GM21367 (cell line): ENCODE measurements at regions not wholly inside any gene's neighbourhood (a gene's known extent, or its start where the extent isn't known, plus 50 kb on each side); places are given as distances from the start of the nearest gene placed in this dataset.
A peak's percentile ranks its signal among the peaks of the same experiment; 100 is the strongest.

Source experiments
- ATAC-seq: cut with Tn5 transposase; IDR thresholded peaks from one replicate; pipeline ENCODE4 v1.9.1; 2021; ENCODE audit not compliant: unreplicated experiment

DNA sequence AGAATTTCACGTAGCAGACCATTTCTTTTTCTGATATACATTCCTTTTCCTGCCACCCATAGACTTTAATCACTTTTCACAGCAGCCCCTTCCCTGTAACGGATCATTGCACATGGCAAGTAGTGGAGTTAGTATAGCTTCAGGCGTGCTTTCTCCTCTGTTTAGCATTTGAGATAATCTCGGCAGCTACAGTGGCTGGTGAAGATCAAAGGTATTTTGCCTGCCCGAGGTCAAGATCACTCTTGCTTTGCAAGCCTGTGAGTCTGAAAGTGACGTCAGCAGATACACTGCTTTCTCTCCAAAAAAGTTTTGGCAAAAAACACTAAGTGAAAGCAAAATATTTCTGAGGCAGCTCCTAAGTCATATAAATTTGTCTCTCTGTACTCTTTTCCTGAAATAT is 260.0 kb downstream of the NDFIP2 start:
- no peak for ATAC-seq

GRCh38 chr13:79736356-79736755 is 255.4 kb downstream of the NDFIP2 start:
- ATAC-seq = no peak

GRCh38 chr13:79735228-79735627 is 254.3 kb downstream of the NDFIP2 start:
- ATAC-seq = no peak

- no peak for ATAC-seq
These were observed 246.1 kb downstream of the NDFIP2 start for GRCh38 chr13:79727086-79727485.

GRCh38 chr13:79725841-79726240 is 244.9 kb downstream of the NDFIP2 start:
- ATAC-seq = no peak

DNA sequence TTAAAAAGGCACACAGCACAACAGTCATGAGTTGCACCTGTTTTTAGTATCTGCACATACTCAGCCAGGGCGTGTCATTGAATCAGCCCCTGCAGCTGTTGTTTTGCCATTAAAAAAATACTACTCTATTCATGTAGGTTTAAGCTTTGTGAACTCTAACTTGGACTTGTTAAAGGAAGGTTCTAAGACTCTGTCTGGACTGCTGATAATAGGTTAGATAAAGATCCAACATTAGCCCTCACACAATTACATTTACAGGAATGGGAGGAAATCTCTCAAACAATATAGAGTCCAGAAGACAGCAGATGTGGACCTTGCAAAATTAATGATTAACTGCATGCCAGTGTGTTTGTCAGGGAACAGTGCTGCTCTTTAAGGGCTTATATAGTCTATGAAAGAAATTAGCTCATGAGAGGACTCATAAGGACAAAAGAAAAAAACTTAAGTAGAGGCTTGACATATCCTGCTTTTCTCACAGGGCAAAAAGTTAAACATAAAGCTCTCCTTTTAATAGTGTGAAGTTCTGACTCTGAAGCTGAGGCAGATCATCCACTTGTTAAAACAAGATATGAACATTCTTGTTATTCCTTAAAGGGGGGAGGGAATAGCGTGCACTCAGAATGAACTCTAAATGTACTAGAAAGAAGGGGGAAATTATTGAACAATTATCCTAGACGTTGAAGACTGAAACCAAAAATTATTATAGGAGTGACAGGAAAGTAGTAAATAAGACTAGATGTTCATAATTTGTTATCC is 243.6 kb downstream of the NDFIP2 start:
- ATAC-seq = no peak

DNA sequence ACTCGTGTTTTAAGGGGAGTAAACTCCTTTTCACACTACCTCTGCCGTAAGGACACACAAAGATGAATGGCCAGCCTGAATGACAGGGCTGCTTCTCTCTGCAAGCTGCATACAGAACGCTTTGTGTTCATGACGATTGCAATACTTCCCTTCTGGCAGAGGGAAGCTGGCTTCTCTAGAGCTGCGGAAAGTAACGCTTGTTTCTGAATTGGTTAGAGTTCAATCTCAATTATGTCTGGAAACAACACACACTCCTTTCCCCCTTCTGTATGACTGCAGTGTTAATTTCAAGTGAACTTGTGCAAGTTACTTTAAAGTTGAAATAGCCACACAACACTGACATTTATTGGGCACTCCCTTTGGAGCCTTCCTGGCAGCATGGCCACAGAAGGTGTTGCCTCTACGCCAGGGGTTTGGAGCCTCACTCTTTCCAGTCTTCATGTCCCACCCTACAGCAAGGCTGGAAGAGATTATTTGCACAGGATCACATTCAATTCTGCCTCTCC is 242.6 kb downstream of the NDFIP2 start:
- no peak for ATAC-seq

GRCh38 chr13:79722885-79723445 is 242.0 kb downstream of the NDFIP2 start:
- no peak for ATAC-seq

DNA sequence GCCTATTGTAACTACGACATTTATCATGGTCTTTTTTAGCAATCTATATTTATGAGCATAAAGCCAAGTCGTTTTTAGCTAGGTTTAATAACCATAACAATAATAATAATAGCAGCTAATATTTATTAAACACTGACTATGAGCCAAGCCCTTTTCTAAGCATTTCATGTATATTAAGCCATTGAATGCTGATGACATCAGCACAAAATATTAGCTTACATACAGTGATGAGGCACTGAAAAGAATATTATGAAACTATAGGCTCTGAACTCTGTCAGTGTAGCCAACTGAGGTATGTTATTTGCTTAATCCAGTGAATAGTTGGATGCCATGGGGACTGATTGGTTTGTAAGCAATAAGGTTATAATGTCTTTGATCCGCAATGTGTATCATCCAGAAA is 235.2 kb downstream of the NDFIP2 start:
- no peak for ATAC-seq

- no peak for ATAC-seq
These were observed 230.7 kb downstream of the NDFIP2 start for GRCh38 chr13:79711631-79712030.

DNA sequence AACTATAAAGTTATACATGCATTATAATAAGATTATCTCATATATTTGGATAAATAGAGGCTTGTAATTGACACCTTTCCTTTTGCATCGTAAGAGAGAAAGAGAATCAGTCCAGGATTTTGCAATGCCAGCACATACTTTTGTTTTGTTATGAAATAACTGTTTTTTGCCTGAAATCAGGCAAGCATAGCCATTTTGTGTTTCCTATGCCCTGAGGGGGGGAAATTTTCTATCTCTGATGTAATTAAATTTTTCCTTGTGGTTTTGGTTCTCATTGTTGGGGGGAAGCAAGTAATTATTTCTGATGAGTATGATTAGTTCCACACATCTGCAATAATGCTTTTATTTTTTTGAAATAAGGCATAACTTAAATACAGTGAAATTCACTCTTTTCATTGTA is 229.4 kb downstream of the NDFIP2 start:
- ATAC-seq = no peak

- no peak for ATAC-seq
These were observed 228.5 kb downstream of the NDFIP2 start for GRCh38 chr13:79709471-79709870.

- ATAC-seq = no peak
These were observed 222.8 kb downstream of the NDFIP2 start for GRCh38 chr13:79703772-79704171.

- ATAC-seq = no peak
These were observed 214.8 kb downstream of the NDFIP2 start for GRCh38 chr13:79695754-79696153.

DNA sequence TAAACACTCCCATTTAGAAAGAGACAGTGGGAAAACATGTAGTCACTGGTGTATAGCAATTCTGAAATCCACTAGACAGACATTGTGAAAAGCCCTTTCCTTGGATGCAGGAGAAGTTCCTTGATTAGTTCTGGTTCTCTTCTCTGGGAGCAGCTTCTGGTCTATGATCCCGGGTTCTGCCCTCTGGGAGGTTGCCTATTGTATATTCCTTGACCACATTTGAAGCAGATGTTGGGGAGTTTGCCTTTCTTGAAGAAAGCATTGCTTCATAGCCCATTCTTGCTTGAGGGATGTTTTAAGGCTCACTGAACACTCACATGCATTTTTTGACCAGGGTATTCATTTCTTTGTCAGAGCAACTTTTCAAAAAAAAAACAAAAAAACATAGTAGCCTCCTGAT is 211.9 kb downstream of the NDFIP2 start:
- no peak for ATAC-seq

DNA sequence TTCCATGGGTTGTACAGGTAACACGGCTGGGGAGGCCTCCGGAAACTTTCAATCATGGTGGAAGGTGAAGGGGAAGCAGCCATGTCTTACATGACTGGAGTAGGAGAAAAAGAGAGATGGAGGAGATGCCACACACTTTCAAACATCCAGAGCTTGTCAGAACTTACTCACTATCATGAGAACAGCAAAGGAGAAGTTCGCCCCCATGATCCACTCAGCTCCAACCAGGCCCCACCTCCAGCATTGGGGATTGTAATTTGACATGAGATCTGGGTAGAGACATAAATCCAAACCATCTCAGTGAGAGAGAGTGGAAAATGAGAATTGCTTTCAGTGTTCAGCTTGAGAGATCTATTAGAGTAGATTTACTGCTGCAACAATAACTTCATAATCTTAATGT is 210.9 kb downstream of the NDFIP2 start:
- no peak for ATAC-seq

DNA sequence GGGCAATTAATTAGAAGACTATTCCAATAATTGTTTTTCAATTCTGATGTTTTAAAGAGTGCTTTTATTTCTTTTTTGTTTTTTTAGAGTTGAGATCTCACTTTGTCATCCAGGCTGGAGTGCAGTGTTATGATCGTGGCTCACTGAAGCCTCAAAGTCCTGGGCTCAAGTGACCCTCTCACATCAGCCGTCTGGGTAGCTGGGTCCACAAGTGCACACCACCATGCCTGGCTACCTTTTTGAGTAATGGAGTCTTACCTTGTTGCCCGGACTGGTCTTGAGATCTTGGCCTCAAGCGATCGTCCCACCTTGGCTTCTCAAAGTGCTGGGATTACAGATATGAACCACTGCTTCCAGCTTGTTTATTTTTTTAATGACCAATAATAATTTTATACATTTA is 207.8 kb downstream of the NDFIP2 start:
- no peak for ATAC-seq

GRCh38 chr13:79686441-79686840 is 205.5 kb downstream of the NDFIP2 start:
- no peak for ATAC-seq

DNA sequence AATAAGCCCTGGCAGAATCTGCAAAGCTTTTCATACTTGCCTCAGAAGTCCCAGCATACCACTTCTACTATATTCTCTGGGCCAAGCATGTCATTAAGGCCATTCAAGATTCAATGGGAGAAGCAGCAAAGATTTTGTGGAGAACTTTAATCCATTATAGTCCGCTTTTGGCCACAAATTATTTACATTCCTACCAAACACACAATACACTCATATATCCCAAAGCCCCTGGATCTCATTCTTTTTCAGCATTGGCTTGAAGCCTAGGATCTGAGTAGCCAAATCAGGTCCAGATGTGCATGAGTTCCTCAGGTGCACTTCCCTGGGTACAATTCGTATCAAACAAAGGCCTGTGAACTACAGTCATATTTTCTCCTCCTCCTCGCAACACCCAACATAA is 203.4 kb downstream of the NDFIP2 start:
- no peak for ATAC-seq

DNA sequence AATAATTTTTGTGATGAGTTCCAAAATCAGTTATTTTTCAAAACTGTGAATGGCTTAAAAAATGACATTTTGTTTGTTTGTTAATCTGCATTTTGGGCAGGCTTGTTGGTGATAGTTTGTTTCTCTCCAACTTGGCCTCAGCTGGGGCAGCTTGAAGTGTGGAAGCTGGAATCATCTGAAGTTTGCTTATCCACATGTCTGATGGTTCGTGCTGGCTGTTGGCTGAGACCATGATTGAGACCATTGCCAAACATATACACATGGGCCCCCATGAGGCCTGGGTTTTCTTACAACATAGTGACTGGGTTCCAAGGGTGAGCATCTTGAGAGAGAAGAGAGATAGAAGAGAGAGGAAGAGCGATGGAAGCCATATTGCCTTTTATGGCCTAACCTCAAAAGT is 201.2 kb downstream of the NDFIP2 start:
- no peak for ATAC-seq

- no peak for ATAC-seq
These were observed 200.1 kb downstream of the NDFIP2 start for GRCh38 chr13:79681069-79681468.

DNA sequence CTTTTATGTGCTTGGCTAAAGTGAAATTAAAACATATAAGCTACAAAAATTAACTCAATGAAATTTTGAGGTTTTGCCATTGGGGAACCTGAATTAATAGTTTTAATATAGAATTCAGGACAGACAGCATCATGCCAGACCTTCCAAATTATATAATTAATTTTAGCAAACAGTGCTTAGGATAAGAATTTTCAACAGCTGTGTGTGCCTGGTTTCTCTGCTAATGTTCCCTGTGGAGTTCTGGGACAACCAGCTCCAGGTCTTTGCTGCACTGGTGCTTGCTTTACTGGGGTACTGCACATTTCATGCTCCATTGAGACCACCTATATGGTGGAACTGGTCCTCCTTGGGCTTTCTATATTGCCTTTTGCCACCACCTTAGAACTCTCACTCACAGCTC is 199.5 kb downstream of the NDFIP2 start:
- ATAC-seq = no peak

GRCh38 chr13:79679334-79679733 is 198.4 kb downstream of the NDFIP2 start:
- peak; percentile 92 for ATAC-seq
